PC-9 (cell line): ENCODE measurements at regions not wholly inside any gene's neighbourhood (a gene's known extent, or its start where the extent isn't known, plus 50 kb on each side); places are given as distances from the start of the nearest gene placed in this dataset.

Experiments used
- BruUV-seq: library from RNA; stranded (reverse); fragments of 400-500 nt; replicated peaks from 2 replicates; lab custom pipeline; 2021; lab: Mats Ljungman, UMichigan
- CTCF ChIA-PET: fragments of 300-600 bp; sonication (Branson Sonifier 250); formaldehyde crosslinking; loops from one replicate; lab custom pipeline; 2022; ENCODE audit warnings: antibody characterized with exemption; lab: Charles Lee
- POLR2A ChIA-PET: fragments of 300-600 bp; sonication (Branson Sonifier 250); formaldehyde crosslinking; loops from one replicate; lab custom pipeline; 2022; ENCODE audit warnings: antibody characterized with exemption; ENCODE audit not compliant: unreplicated experiment; lab: Charles Lee
- DNase-seq, 2 experiments: peaks; one replicate each; pipeline versions ENCODE4 v3.0.0 to v3.0.0-alpha.2; 2015 to 2022; ENCODE audit warnings: mixed read lengths in 1 of 2
- H2AFZ ChIP-seq: fragments of 200-600 bp; sonication (generic); 2 replicates; pipeline ENCODE4 v1.8.1; 2017; ENCODE audit warnings: antibody characterized with exemption
- H3F3A ChIP-seq: fragments of 200-600 bp; sonication (generic); 2 replicates; pipeline ENCODE4 v1.8.1; 2017; ENCODE audit warnings: antibody characterized with exemption, mild to moderate bottlenecking, low read depth; ENCODE audit not compliant: insufficient read depth
- H3K27ac ChIP-seq: fragments of 200-600 bp; sonication (generic); 2 replicates; pipeline ENCODE4 v1.6.1; 2016; ENCODE audit warnings: mixed run types
- H3K27me3 ChIP-seq: fragments of 200-600 bp; sonication (generic); 2 replicates; pipeline ENCODE4 v1.6.1; 2016; ENCODE audit warnings: low read depth, mixed run types; ENCODE audit not compliant: insufficient read depth
- H3K36me3 ChIP-seq: fragments of 200-600 bp; sonication (generic); 2 replicates; pipeline ENCODE4 v1.6.1; 2016; ENCODE audit warnings: low read depth, mixed run types
- H3K4me1 ChIP-seq: fragments of 200-600 bp; sonication (generic); replicated peaks from 2 replicates; pipeline ENCODE4 v1.6.1; 2016; ENCODE audit warnings: mixed run types; ENCODE audit not compliant: insufficient read depth
- H3K4me2 ChIP-seq: fragments of 200-600 bp; sonication (generic); 2 replicates; pipeline ENCODE4 v1.6.1; 2017; ENCODE audit warnings: mixed run types
- H3K4me3 ChIP-seq: fragments of 200-600 bp; sonication (generic); 2 replicates; pipeline ENCODE4 v1.6.1; 2016; ENCODE audit warnings: mixed run types
- H3K79me2 ChIP-seq: fragments of 200-600 bp; sonication (generic); 2 replicates; pipeline ENCODE4 v1.6.1; 2017; ENCODE audit warnings: low read depth, mixed run types
- H3K9me2 ChIP-seq: fragments of 200-600 bp; sonication (generic); 2 replicates; pipeline ENCODE4 v1.8.1; 2017; ENCODE audit warnings: mild to moderate bottlenecking; ENCODE audit not compliant: insufficient read depth
- H3K9me3 ChIP-seq: fragments of 200-600 bp; sonication (generic); 2 replicates; pipeline ENCODE4 v1.8.1; 2016; ENCODE audit warnings: low read depth; ENCODE audit not compliant: insufficient read depth
- H4K20me1 ChIP-seq: fragments of 200-600 bp; sonication (generic); 2 replicates; pipeline ENCODE4 v1.8.1; 2017; ENCODE audit not compliant: insufficient read depth
- CTCF ChIP-seq: fragments of 200-600 bp; sonication (generic); conservative IDR thresholded peaks from 2 replicates; pipeline ENCODE4 v1.6.1; 2017; ENCODE audit warnings: mixed run types, antibody characterized with exemption, mild to moderate bottlenecking, moderate library complexity
- EZH2 ChIP-seq: fragments of 200-600 bp; sonication (generic); IDR thresholded peaks from 2 replicates; pipeline ENCODE4 v1.8.0; 2017; ENCODE audit warnings: antibody characterized with exemption, low read depth
- intact Hi-C: fragments of 100-400 bp; cut with micrococcal nuclease; formaldehyde crosslinking; loops from one replicate; pipeline ENCODE4 v1.10.0; 2022; ENCODE audit not compliant: unreplicated experiment

- no TSS peak for BruUV-seq
- Histone ChIP-seq H4K20me1 (0 out of 2 replicates have a peak, but pooled peaks cover 3% of the 10 kb centered on the region), H3K79me2 (no peaks in the 10 kb centered on the region), H3F3A (no peaks in the 10 kb centered on the region), H3K27me3 (no peaks in the 10 kb centered on the region), H3K9me2 (no peaks in the 10 kb centered on the region), H3K4me1 (no peaks in the 10 kb centered on the region), H3K27ac (no peak overlapping the region), H2AFZ (no peak overlapping the region), H3K4me2 (no peak overlapping the region), H3K36me3 (no peaks in the 10 kb centered on the region), H3K9me3 (no peaks in the 10 kb centered on the region), H3K4me3 (no peak overlapping the region)
- TF ChIP-seq EZH2: no peak
- no peak for TF ChIP-seq CTCF
- DNase-seq: no peak
- intact Hi-C loops: no loop called here
- POLR2A ChIA-PET: no interaction called here
- CTCF ChIA-PET: no interaction called here
These were observed 1259.2 kb downstream of the FSCB start for GRCh38 chr14:43247877-43248276.

- no peaks in the 10 kb centered on the region for H3K36me3 ChIP-seq
- DNase-seq: no peak
- no TSS peak for BruUV-seq
- H3K27me3 ChIP-seq: no peaks in the 10 kb centered on the region
- no peak overlapping the region for H3K4me3 ChIP-seq
- ChIA-PET CTCF (no interaction called here), POLR2A (no interaction called here)
- H3K79me2 ChIP-seq: no peaks in the 10 kb centered on the region
- intact Hi-C loops: no loop called here
- TF ChIP-seq EZH2: no peak
- no peak for TF ChIP-seq CTCF
- H3K9me2 ChIP-seq: no peaks in the 10 kb centered on the region
- H3K27ac ChIP-seq: no peak overlapping the region
- H3K4me2 ChIP-seq: no peak overlapping the region
- no peaks in the 10 kb centered on the region for H3F3A ChIP-seq
- H3K4me1 ChIP-seq: no peaks in the 10 kb centered on the region
- no peak overlapping the region for H2AFZ ChIP-seq
- no peaks in the 10 kb centered on the region; the same call in 1 of the 2 replicates for H3K9me3 ChIP-seq
- H4K20me1 ChIP-seq: 0 out of 2 replicates have a peak, but pooled peaks cover 3% of the 10 kb centered on the region
These were observed 1262.9 kb downstream of the FSCB start for GRCh38 chr14:43244142-43244625.

GRCh38 chr14:43243168-43243567 is 1263.9 kb downstream of the FSCB start:
- no peak for TF ChIP-seq EZH2
- no peak for TF ChIP-seq CTCF
- intact Hi-C loops: no loop called here
- no TSS peak for BruUV-seq

More at GRCh38 chr14:43243168-43243567, 1263.9 kb downstream of the FSCB start:
- Histone ChIP-seq H3K4me1 (no peaks in the 10 kb centered on the region), H3K4me3 (no peak overlapping the region), H3K4me2 (no peak overlapping the region), H3K27me3 (no peaks in the 10 kb centered on the region), H3K9me2 (no peaks in the 10 kb centered on the region), H2AFZ (no peak overlapping the region), H3K27ac (no peak overlapping the region), H3K9me3 (no peaks in the 10 kb centered on the region; the same call in 1 of the 2 replicates), H3K79me2 (no peaks in the 10 kb centered on the region), H3F3A (no peaks in the 10 kb centered on the region), H3K36me3 (no peaks in the 10 kb centered on the region), H4K20me1 (0 out of 2 replicates have a peak, but pooled peaks cover 3% of the 10 kb centered on the region)
- ChIA-PET CTCF (no interaction called here), POLR2A (no interaction called here)
- no peak for DNase-seq
